ENCODE measurements at regions not wholly inside any gene's neighbourhood (a gene's known extent, or its start where the extent isn't known, plus 50 kb on each side); places are given as distances from the start of the nearest gene placed in this dataset.

DNA sequence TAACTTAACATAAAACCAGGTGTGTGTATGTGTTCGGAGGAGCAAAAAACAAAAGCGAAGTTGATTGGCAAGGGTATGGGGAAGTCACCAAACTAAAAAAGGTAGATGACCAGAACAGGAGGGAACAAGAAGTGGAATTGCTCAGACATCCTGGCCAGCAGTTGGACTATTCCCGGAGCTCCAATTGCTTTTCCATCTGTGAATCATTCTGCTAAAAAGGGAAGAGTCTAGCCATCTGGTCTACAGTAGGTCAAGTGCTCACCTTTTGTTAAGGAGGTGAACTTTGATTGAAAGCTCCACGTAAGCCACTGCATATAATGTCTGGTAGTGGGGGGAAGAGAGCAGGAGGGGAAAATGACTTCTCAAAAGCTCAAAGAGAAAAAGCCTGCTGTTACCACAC lies 50.0 kb upstream of the BET1 start:
- H3K4me1 ChIP-seq (ENCODE audit: control insufficient read depth in 5 of 5, insufficient read depth in 5 of 5, low read length in 5 of 5): peaks cover 0 to 6% (median 0%) of the 10 kb centered on the region in 5 donors
- peak overlapping the region in 2 of 5 donors; percentile 10 to 23 for H3K4me3 ChIP-seq (ENCODE audit: low read depth in 1 of 5, low read length in 5 of 5)
- H3K27ac ChIP-seq (ENCODE audit: low read depth, low read length): no peak overlapping the region
- H3K36me3 ChIP-seq (ENCODE audit: control insufficient read depth in 5 of 5, insufficient read depth in 5 of 5, low read length in 5 of 5): no peaks in the 10 kb centered on the region
- H3K27me3 ChIP-seq (ENCODE audit: control insufficient read depth in 5 of 5, insufficient read depth in 4 of 5, low read length in 5 of 5): no peaks in the 10 kb centered on the region
- H3K9me3 ChIP-seq (ENCODE audit: control insufficient read depth in 5 of 5, low read length in 5 of 5): peaks cover 0 to 3% (median 0%) of the 10 kb centered on the region in 5 donors
- no peak overlapping the region for H3K9ac ChIP-seq (ENCODE audit: low read length in 5 of 5)

DNA sequence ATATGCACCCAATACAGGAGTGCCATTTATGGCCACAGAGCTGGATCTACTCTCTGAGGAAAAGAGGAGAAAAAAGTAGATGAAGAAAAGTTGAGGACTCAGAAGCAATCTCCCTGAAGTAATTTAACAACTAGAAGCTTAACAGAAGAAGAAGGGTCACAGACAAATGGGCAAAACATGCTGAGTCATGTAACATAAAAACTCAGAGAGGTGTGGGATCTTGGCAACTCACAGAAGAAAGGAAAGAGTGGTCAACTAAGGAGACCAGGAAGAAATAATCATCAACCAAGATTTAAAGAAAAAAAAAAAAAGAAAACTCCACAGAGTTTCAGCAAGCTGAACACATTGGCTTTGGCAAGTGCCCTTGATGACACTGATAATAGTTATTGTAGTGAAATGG lies 51.8 kb upstream of the BET1 start:
- H3K9me3 ChIP-seq (ENCODE audit: control insufficient read depth in 5 of 5, low read length in 5 of 5): peaks cover 0 to 3% (median 0%) of the 10 kb centered on the region in 5 donors
- H3K36me3 ChIP-seq (ENCODE audit: control insufficient read depth in 5 of 5, insufficient read depth in 5 of 5, low read length in 5 of 5): no peaks in the 10 kb centered on the region
- H3K9ac ChIP-seq (ENCODE audit: low read length in 5 of 5): no peak overlapping the region
- no peak overlapping the region for H3K27ac ChIP-seq (ENCODE audit: low read depth, low read length)
- no peaks in the 10 kb centered on the region for H3K27me3 ChIP-seq (ENCODE audit: control insufficient read depth in 5 of 5, insufficient read depth in 4 of 5, low read length in 5 of 5)
- H3K4me1 ChIP-seq (ENCODE audit: control insufficient read depth in 5 of 5, insufficient read depth in 5 of 5, low read length in 5 of 5): peaks cover 0 to 6% (median 0%) of the 10 kb centered on the region in 5 donors
- H3K4me3 ChIP-seq (ENCODE audit: low read depth in 1 of 5, low read length in 5 of 5): no peak overlapping the region

DNA sequence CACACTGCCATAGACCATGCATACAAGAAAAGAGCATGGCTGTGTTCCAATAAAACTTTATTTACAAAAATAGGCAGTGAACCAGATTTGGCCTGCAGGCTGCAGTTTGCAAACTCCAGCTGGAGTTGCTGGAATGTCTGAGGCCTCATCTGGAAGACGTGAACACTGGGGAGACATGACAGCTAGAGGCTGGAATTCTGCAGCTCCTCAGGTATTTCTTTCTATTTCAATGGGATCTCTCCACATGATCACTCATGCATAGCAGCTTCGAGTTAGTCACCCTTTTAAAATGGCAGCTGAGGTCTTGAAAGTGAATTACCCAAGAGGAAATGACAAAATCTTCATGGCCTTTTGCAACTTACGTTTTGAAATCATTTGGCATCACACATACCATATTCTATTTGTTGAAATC lies 52.6 kb upstream of the BET1 start:
- Histone ChIP-seq H3K4me3 (ENCODE audit: low read depth in 1 of 5, low read length in 5 of 5) (no peak overlapping the region), H3K36me3 (ENCODE audit: control insufficient read depth in 5 of 5, insufficient read depth in 5 of 5, low read length in 5 of 5) (no peaks in the 10 kb centered on the region), H3K9ac (ENCODE audit: low read length in 5 of 5) (no peak overlapping the region), H3K9me3 (ENCODE audit: control insufficient read depth in 5 of 5, low read length in 5 of 5) (peaks cover 0 to 3% (median 0%) of the 10 kb centered on the region in 5 donors), H3K27ac (ENCODE audit: low read depth, low read length) (no peak overlapping the region), H3K27me3 (ENCODE audit: control insufficient read depth in 5 of 5, insufficient read depth in 4 of 5, low read length in 5 of 5) (no peaks in the 10 kb centered on the region), H3K4me1 (ENCODE audit: control insufficient read depth in 5 of 5, insufficient read depth in 5 of 5, low read length in 5 of 5) (peaks cover 0 to 6% (median 0%) of the 10 kb centered on the region in 5 donors)

DNA sequence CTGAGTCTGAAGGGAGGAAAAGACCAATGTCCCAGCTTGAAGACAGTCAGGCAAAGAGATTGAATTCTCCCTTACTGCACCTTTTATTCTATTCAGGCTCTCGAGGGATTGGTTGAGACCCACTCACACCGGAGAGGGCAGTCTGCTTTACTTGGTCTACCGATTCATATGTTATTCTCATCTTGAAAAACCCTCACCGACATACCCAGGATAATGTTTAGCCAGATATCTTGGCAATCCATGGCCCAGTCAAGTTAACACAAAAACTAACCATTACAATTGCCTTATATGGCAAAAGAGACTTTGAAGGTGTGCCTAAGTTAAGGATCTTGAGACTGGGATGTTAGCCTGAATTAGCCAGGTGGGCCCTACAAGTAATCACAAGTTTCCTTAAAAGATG lies 53.8 kb upstream of the BET1 start:
- peaks cover 0 to 2% (median 0%) of the 10 kb centered on the region in 5 donors for H3K4me1 ChIP-seq (ENCODE audit: control insufficient read depth in 5 of 5, insufficient read depth in 5 of 5, low read length in 5 of 5)
- no peak overlapping the region for H3K9ac ChIP-seq (ENCODE audit: low read length in 5 of 5)
- no peaks in the 10 kb centered on the region for H3K36me3 ChIP-seq (ENCODE audit: control insufficient read depth in 5 of 5, insufficient read depth in 5 of 5, low read length in 5 of 5)
- H3K4me3 ChIP-seq (ENCODE audit: low read depth in 1 of 5, low read length in 5 of 5): no peak overlapping the region
- H3K27me3 ChIP-seq (ENCODE audit: control insufficient read depth in 5 of 5, insufficient read depth in 4 of 5, low read length in 5 of 5): no peaks in the 10 kb centered on the region
- peaks cover 0 to 3% (median 0%) of the 10 kb centered on the region in 5 donors for H3K9me3 ChIP-seq (ENCODE audit: control insufficient read depth in 5 of 5, low read length in 5 of 5)
- no peak overlapping the region for H3K27ac ChIP-seq (ENCODE audit: low read depth, low read length)

DNA sequence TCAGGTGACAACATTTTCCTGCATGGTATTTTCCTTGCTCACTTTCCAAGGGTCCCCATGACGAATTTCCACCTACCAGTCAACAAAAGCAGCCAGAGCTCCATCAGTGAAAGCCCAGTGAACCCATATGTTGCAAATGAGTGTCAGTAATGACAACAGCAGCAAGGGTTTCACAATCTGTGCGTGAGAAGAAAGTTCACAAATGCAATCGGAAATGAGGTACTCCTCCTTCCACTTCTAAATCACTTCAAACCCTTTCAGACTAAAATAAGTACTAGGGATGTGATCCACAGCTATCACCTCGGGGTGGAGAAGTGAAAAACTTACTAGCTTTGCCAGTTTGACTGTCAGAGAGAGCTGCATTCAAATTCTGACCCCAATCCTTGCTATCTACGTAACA lies 55.6 kb upstream of the BET1 start:
- Histone ChIP-seq H3K27me3 (ENCODE audit: control insufficient read depth in 5 of 5, insufficient read depth in 4 of 5, low read length in 5 of 5) (no peaks in the 10 kb centered on the region), H3K27ac (ENCODE audit: low read depth, low read length) (no peak overlapping the region), H3K9me3 (ENCODE audit: control insufficient read depth in 5 of 5, low read length in 5 of 5) (peaks cover 0 to 3% (median 0%) of the 10 kb centered on the region in 5 donors), H3K36me3 (ENCODE audit: control insufficient read depth in 5 of 5, insufficient read depth in 5 of 5, low read length in 5 of 5) (no peaks in the 10 kb centered on the region), H3K9ac (ENCODE audit: low read length in 5 of 5) (no peak overlapping the region), H3K4me1 (ENCODE audit: control insufficient read depth in 5 of 5, insufficient read depth in 5 of 5, low read length in 5 of 5) (no peaks in the 10 kb centered on the region), H3K4me3 (ENCODE audit: low read depth in 1 of 5, low read length in 5 of 5) (no peak overlapping the region)

DNA sequence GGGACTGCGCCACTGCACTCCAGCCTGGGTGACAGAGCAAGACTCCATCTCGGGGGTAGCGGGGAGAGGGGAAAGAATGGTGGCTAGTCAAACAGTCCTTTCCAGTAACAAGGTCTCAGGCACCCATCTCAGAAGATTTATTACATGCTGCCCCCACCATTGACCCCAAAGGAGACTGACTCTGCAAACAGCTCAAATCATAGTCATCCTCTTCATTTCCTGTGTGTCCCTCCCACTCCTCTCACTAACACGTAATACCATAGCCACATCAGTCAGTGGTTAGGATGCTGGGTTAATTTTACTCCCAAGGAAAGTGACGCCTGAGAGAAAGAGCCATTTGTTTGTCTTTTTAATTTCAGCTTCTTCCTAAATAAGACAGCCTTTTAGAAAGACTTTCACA lies 56.6 kb upstream of the BET1 start:
- no peaks in the 10 kb centered on the region for H3K4me1 ChIP-seq (ENCODE audit: control insufficient read depth in 5 of 5, insufficient read depth in 5 of 5, low read length in 5 of 5)
- no peaks in the 10 kb centered on the region for H3K27me3 ChIP-seq (ENCODE audit: control insufficient read depth in 5 of 5, insufficient read depth in 4 of 5, low read length in 5 of 5)
- peaks cover 0 to 3% (median 0%) of the 10 kb centered on the region in 5 donors for H3K9me3 ChIP-seq (ENCODE audit: control insufficient read depth in 5 of 5, low read length in 5 of 5)
- no peak overlapping the region for H3K4me3 ChIP-seq (ENCODE audit: low read depth in 1 of 5, low read length in 5 of 5)
- H3K9ac ChIP-seq (ENCODE audit: low read length in 5 of 5): no peak overlapping the region
- no peaks in the 10 kb centered on the region for H3K36me3 ChIP-seq (ENCODE audit: control insufficient read depth in 5 of 5, insufficient read depth in 5 of 5, low read length in 5 of 5)
- no peak overlapping the region for H3K27ac ChIP-seq (ENCODE audit: low read depth, low read length)

DNA sequence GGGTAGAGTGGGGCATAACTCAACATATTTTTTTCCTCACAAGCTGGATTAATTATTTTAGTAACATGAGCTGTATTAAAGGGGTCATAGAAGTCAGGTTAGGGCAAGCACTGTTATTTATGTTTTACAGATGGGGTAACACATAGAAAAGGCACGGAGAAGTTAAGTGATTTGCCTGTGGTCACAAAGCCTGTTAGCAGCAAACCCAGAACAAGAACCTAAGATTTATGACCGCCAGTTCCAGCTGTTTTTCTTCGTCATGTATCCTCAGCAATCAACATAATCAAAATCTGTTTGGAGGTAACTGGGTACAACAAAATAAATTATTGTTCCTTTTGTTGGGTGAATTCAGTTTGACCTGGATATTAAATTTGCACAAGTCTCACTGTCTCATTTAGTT lies 57.2 kb upstream of the BET1 start:
- Histone ChIP-seq H3K4me1 (ENCODE audit: control insufficient read depth in 5 of 5, insufficient read depth in 5 of 5, low read length in 5 of 5) (no peaks in the 10 kb centered on the region), H3K27me3 (ENCODE audit: control insufficient read depth in 5 of 5, insufficient read depth in 4 of 5, low read length in 5 of 5) (no peaks in the 10 kb centered on the region)

DNA sequence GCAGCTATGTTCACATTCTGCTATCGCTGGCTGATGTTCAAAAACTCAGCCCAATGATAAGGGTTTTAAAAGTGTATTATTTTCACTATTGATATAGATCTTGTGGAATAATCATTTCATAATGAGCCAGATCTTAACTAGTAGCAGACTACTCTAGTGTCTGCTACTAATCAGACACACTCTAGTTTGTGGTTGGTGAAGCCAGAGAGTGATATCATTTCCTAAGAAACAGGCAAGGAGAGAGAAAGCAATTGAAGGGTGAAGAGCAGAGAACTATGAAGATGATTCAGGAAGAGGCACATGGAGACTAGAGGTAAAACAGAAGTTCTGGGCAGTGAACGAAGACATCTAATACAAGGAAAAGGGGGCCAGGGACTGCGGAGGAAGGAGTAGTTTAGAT lies 58.2 kb upstream of the BET1 start:
- Histone ChIP-seq H3K4me1 (ENCODE audit: control insufficient read depth in 5 of 5, insufficient read depth in 5 of 5, low read length in 5 of 5) (no peaks in the 10 kb centered on the region), H3K36me3 (ENCODE audit: control insufficient read depth in 5 of 5, insufficient read depth in 5 of 5, low read length in 5 of 5) (no peaks in the 10 kb centered on the region), H3K9ac (ENCODE audit: low read length in 5 of 5) (no peak overlapping the region), H3K27me3 (ENCODE audit: control insufficient read depth in 5 of 5, insufficient read depth in 4 of 5, low read length in 5 of 5) (no peaks in the 10 kb centered on the region), H3K9me3 (ENCODE audit: control insufficient read depth in 5 of 5, low read length in 5 of 5) (no peaks in the 10 kb centered on the region), H3K4me3 (ENCODE audit: low read depth in 1 of 5, low read length in 5 of 5) (no peak overlapping the region), H3K27ac (ENCODE audit: low read depth, low read length) (no peak overlapping the region)

More for the DNA sequence above, 57.2 kb upstream of the BET1 start:
- Histone ChIP-seq H3K36me3 (ENCODE audit: control insufficient read depth in 5 of 5, insufficient read depth in 5 of 5, low read length in 5 of 5) (no peaks in the 10 kb centered on the region), H3K9me3 (ENCODE audit: control insufficient read depth in 5 of 5, low read length in 5 of 5) (peaks cover 0 to 3% (median 0%) of the 10 kb centered on the region in 5 donors), H3K9ac (ENCODE audit: low read length in 5 of 5) (no peak overlapping the region), H3K4me3 (ENCODE audit: low read depth in 1 of 5, low read length in 5 of 5) (no peak overlapping the region), H3K27ac (ENCODE audit: low read depth, low read length) (no peak overlapping the region)

DNA sequence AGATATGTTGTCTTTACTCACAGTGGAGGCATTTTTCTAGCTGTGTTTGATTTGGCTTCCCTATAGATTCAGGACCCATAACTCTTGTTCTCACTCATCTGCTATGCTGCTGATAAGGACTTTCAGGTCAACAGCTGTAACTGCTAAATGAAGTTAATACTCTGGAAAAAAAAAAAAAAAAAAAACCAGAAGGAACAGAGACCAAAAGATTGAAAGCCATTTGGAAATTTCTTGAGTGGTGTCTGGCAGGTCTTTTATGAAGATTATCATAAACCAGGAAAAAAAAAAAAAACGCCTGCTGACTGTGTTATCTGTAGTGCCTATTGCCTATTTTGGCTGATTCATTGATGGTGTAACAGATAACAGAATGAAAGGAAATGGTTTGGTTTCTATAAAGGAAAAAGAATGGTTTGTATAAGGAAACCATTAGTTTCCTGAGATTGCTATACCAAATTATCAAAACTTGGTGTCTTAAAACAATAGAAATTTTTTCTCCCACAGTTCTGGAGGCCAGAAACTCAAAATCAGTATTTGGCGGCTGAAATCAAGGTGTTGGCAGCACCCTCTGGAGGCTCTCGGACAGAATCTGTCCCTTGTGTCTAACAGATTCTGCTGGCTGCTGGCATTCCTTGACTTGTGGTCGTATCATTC lies 60.5 kb upstream of the BET1 start:
- no peaks in the 10 kb centered on the region for H3K27me3 ChIP-seq (ENCODE audit: control insufficient read depth in 5 of 5, insufficient read depth in 4 of 5, low read length in 5 of 5)

DNA sequence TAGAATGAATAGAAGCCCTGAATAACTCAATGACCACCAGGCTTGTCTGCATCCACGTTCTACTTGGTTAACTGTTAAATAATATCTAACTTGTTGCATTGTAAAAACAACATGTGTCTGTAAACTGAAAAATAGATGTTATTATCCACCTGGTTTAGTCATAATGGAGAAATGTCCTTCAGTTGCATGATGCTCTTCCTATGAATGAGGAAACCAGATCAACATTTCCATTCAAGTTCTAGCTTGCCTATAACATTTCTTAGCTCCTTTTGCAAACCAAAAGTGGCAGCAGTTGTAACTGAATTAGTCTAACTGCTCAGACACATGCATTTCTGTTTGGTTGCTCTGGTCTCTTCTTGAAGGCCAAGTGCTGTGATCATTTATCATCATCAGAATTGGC lies 62.9 kb upstream of the BET1 start:
- H3K36me3 ChIP-seq (ENCODE audit: control insufficient read depth in 5 of 5, insufficient read depth in 5 of 5, low read length in 5 of 5): no peaks in the 10 kb centered on the region

More for the DNA sequence above, 60.5 kb upstream of the BET1 start:
- no peaks in the 10 kb centered on the region for H3K36me3 ChIP-seq (ENCODE audit: control insufficient read depth in 5 of 5, insufficient read depth in 5 of 5, low read length in 5 of 5)
- H3K9me3 ChIP-seq (ENCODE audit: control insufficient read depth in 5 of 5, low read length in 5 of 5): no peaks in the 10 kb centered on the region
- H3K9ac ChIP-seq (ENCODE audit: low read length in 5 of 5): no peak overlapping the region
- H3K4me1 ChIP-seq (ENCODE audit: control insufficient read depth in 5 of 5, insufficient read depth in 5 of 5, low read length in 5 of 5): no peaks in the 10 kb centered on the region
- H3K4me3 ChIP-seq (ENCODE audit: low read depth in 1 of 5, low read length in 5 of 5): no peak overlapping the region
- no peak overlapping the region for H3K27ac ChIP-seq (ENCODE audit: low read depth, low read length)

More for the DNA sequence above, 62.9 kb upstream of the BET1 start:
- no peaks in the 10 kb centered on the region for H3K4me1 ChIP-seq (ENCODE audit: control insufficient read depth in 5 of 5, insufficient read depth in 5 of 5, low read length in 5 of 5)
- no peaks in the 10 kb centered on the region for H3K9me3 ChIP-seq (ENCODE audit: control insufficient read depth in 5 of 5, low read length in 5 of 5)
- no peaks in the 10 kb centered on the region for H3K27me3 ChIP-seq (ENCODE audit: control insufficient read depth in 5 of 5, insufficient read depth in 4 of 5, low read length in 5 of 5)
- no peak overlapping the region for H3K4me3 ChIP-seq (ENCODE audit: low read depth in 1 of 5, low read length in 5 of 5)
- no peak overlapping the region for H3K9ac ChIP-seq (ENCODE audit: low read length in 5 of 5)
- H3K27ac ChIP-seq (ENCODE audit: low read depth, low read length): no peak overlapping the region

Data from subcutaneous abdominal adipose tissue (tissue), 5 donors.